HUES48 (cell line): ENCODE measurements at regions not wholly inside any gene's neighbourhood (a gene's known extent, or its start where the extent isn't known, plus 50 kb on each side); places are given as distances from the start of the nearest gene placed in this dataset.
A peak's percentile ranks its signal among the peaks of the same experiment; 100 is the strongest.
"Not testable (repeated sequence)": the region's sequence is repeated elsewhere in the genome, so short reads cannot be mapped to it uniquely, and the experiment has no call there.

Experiments used
- H3K27ac ChIP-seq: one replicate; pipeline ENCODE4 v1.7.0; 2013; ENCODE audit warnings: low read depth, low read length, inconsistent platforms
- H3K27me3 ChIP-seq: 2 replicates; pipeline ENCODE4 v1.6.1; 2013; ENCODE audit warnings: mild to moderate bottlenecking, low read length; ENCODE audit not compliant: control insufficient read depth, insufficient read depth
- H3K36me3 ChIP-seq: 2 replicates; pipeline ENCODE4 v1.6.1; 2013; ENCODE audit warnings: low read length; ENCODE audit not compliant: control insufficient read depth, insufficient read depth
- H3K4me1 ChIP-seq: 2 replicates; pipeline ENCODE4 v1.6.1; 2013; ENCODE audit warnings: mild to moderate bottlenecking, low read length; ENCODE audit not compliant: control insufficient read depth, insufficient read depth
- H3K4me3 ChIP-seq: 2 replicates; pipeline ENCODE4 v1.5.1; 2013; ENCODE audit warnings: mild to moderate bottlenecking, low read depth, low read length
- H3K9ac ChIP-seq: 2 replicates; pipeline ENCODE4 v1.6.1; 2013; ENCODE audit warnings: mild to moderate bottlenecking, low read depth, low read length, moderate library complexity
- H3K9me3 ChIP-seq: 2 replicates; pipeline ENCODE4 v1.6.1; 2013; ENCODE audit warnings: low read length; ENCODE audit not compliant: control insufficient read depth, insufficient read depth

DNA sequence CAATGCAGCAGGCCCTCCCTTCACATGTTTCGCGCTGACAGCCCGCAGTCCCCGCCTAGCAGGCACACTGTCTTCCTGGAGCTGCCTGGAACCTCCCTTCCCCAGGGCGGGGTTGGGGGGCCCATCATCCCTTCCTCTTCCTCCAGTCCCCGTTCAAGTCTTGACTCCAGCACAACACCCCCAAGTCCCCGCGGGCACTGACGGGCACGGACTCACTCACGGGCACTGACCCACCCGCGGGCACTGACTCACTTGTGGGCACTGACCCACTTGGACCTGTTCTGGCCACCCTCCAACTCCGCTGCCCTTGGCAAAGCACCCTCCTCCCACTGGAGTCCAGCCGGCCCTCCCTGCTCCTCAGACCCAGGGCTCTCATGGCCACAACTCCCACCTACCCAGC lies 5376.7 kb upstream of the TPTE start:
- H3K9me3 ChIP-seq, H3K27me3 ChIP-seq, H3K9ac ChIP-seq, H3K4me3 ChIP-seq, H3K36me3 ChIP-seq, H3K27ac ChIP-seq, H3K4me1 ChIP-seq: not testable (repeated sequence)

DNA sequence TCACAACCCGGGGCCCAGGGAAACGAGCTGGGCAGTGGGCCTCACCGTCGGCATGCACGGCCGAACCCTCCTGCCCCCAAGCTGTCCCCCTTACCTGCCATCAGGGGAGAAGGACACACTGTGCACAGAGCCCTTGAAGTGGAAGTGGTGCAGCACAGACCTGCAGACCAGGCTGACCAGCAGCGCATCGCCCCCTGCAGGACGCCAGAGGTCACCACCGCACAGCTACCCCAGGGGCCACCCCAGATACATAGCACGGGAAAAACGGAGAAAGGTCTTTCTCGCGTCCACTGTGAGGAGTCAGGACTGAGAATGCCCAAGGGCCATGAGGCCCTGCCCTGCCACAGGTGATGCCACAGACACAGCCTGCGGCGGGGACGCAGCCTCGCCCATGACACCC lies 5373.7 kb upstream of the TPTE start:
- not testable (repeated sequence) for H3K27ac ChIP-seq, H3K36me3 ChIP-seq, H3K4me3 ChIP-seq, H3K9ac ChIP-seq, H3K9me3 ChIP-seq, H3K27me3 ChIP-seq, H3K4me1 ChIP-seq

DNA sequence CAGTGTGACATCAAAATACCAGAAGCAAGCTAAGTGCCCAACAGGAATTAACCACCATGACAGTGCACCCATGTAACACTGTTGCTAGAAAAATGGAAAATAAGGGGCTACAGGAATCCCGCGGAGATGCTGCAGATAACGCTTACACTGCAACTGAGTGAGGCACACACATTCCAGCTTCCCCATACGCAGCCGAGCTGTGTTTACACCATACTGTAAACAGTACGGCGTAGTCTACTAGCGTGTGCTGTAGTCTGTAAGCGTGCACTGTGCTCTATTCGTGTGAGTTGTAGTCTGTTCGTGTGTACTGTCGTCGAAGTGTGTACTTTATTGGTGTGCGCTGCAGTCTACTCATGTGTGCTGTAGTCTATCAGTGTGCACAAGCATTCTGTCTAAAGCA lies 5372.2 kb upstream of the TPTE start:
- H3K4me3 ChIP-seq, H3K9me3 ChIP-seq, H3K36me3 ChIP-seq, H3K4me1 ChIP-seq, H3K27me3 ChIP-seq, H3K27ac ChIP-seq, H3K9ac ChIP-seq: not testable (repeated sequence)

DNA sequence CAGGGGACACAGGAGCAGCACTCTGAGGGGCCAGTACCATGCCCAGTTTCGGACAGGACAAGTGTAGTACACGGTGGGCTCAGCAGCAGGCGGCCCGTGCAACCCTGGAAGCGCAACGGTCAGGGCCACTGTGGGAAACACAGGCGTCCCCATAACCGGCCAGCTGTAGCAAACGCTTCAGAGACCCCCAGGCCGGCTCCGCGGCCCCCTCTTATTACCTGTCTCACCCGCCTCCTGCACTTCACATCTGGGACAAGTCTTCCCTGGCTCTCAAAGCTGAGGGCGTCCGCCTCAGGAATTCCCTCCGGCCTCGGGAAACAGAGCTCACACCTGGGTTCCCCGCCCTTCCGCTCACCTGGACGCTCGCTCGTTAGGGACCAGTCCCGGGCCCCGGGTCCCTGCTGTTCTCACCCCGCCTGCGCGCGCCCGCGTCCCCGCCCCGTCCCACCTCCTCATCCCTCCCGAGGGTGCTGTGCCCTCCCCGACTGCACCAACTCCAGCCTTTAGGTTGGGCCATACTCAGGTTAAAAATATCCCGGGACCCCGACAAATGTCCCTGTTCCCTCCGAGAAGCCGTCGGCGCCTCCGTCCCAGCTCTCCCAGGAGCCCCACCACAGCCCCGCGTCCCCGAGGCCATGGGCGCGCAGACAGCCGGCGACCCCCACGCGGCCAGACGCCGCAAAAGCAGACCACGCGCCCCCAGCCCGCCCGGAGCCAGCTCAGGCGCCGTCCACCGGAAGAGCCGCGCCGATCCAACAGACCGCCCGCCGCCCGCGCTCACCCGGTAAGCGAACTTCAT lies 5367.3 kb upstream of the TPTE start:
- not testable (repeated sequence) for H3K4me1 ChIP-seq, H3K27ac ChIP-seq, H3K27me3 ChIP-seq, H3K9ac ChIP-seq, H3K36me3 ChIP-seq, H3K9me3 ChIP-seq
- H3K4me3 ChIP-seq, result peak overlapping the region; percentile 52

DNA sequence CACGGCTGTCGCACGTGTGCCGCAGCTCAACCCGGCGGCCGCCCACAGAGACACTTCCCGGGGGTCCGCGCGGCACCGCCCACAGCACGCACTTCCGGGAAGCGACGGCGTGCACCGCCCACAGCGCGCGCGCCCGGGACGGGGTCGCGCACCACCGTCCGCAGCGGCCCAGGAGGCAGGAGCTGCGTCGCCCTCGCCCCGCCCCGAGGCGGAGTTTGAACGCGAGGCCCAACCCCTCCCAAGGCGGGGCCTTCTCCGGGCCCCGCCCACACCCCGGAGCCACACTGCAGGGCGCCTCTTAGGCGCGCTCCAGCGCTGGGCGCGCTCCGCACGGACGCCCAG lies 5366.8 kb upstream of the TPTE start:
- not testable (repeated sequence) for H3K9ac ChIP-seq, H3K27ac ChIP-seq, H3K27me3 ChIP-seq, H3K4me1 ChIP-seq, H3K9me3 ChIP-seq, H3K36me3 ChIP-seq
- peak overlapping the region; percentile 52; the same call in 1 of the 2 replicates for H3K4me3 ChIP-seq

DNA sequence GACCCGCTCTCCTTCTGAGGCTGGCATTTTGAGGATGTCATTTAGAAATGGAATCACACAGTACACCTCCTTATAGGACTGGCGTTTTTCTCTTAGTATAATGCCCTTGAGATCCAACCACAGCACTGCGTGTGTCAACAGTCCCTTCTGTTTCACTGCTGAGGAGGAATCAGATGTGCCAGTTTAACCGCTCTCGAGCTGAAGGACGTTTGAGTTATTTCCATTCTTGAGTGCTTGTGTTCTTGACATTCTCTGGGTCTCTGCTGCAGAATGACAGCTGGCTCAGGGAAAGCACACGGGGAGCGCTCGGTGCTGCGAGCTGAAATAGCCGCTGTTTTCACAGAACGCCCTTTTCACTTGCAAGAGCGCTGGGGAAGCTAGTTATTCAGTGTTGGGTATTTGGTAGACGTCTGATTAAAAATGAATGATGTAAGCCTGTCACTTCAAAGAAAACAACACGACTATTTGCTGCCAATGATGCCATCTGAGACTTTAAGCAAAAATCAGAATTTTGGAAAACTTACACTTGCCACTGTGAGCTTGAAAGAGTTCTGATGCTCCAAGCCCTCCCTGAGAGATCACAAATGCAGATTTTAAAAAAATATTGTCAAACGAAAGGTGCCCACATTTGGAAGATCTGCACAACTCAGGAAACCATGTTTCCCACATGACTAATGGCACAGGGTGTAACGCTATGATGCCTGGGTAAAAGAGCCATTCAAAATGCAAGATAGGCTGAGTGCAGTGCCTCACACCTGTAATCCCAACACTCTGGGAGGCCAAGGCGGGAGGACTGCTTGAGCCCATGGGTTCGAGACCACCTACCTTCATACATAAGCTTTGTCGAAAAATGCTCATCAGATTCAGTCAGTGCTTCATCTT lies 5358.4 kb upstream of the TPTE start:
- not testable (repeated sequence) for H3K9ac ChIP-seq, H3K4me3 ChIP-seq, H3K27me3 ChIP-seq, H3K4me1 ChIP-seq, H3K9me3 ChIP-seq, H3K36me3 ChIP-seq, H3K27ac ChIP-seq

DNA sequence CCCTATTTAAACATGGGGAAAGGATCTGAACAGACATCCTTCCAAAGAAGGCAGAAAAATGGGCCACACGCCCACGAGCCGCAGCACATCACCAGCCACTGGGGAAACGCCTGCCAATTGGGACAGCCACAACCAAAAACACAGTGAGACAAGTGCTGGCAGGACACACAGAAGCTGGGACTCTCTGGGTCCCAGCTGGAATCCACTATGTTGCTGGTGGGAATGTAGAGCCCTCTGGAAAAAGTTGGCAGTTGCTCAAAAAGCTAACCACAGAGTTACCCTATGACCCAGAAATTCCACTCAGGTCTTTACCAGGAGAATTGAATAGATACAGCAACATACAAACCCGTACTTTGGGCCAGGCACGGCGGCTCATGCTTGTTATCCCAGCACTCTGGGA lies 5355.6 kb upstream of the TPTE start:
- H3K36me3 ChIP-seq, H3K9ac ChIP-seq, H3K4me3 ChIP-seq, H3K27me3 ChIP-seq, H3K4me1 ChIP-seq, H3K9me3 ChIP-seq, H3K27ac ChIP-seq: not testable (repeated sequence)
